Heart left ventricle (tissue), 14 donors: ENCODE measurements at regions not wholly inside any gene's neighbourhood (a gene's known extent, or its start where the extent isn't known, plus 50 kb on each side); places are given as distances from the start of the nearest gene placed in this dataset.

Experiments
- ATAC-seq, 4 donors: fragments of 200-7000 bp; cut with Tn5 transposase; one replicate each; pipeline ENCODE4 v1.9.1; 2020 to 2022; ENCODE audit warnings: moderate library complexity in 4 of 4, mild to moderate bottlenecking in 3 of 4, moderate number of reproducible peaks in 1 of 4
- DNase-seq, 5 donors: peaks; one replicate each; pipeline ENCODE4 v3.0.0-alpha.2; 2020
- H3K27ac ChIP-seq, 12 donors: fragments of 200-600 bp; sonication (generic) in 4 of 12; one replicate each; pipeline versions ENCODE4 v1.5.0 to v1.8.0; 2016 to 2022; ENCODE audit warnings: mild to moderate bottlenecking in 2 of 12
- H3K27me3 ChIP-seq, 9 donors: fragments of 200-600 bp; sonication (generic) in 2 of 9; one replicate each; pipeline versions ENCODE4 v1.5.1 to v1.8.0; 2016 to 2022; ENCODE audit warnings: mild to moderate bottlenecking in 3 of 9
- H3K36me3 ChIP-seq, 9 donors: fragments of 200-600 bp; sonication (generic) in 2 of 9; one replicate each; pipeline versions ENCODE4 v1.5.0 to v1.8.0; 2018 to 2022; ENCODE audit warnings: mild to moderate bottlenecking in 2 of 9
- H3K4me1 ChIP-seq, 12 donors: fragments of 200-600 bp; sonication (generic) in 4 of 12; one replicate each; pipeline versions ENCODE4 v1.5.0 to v1.8.0; 2016 to 2022; ENCODE audit warnings: mild to moderate bottlenecking in 3 of 12
- H3K4me3 ChIP-seq, 12 donors: fragments of 200-600 bp; sonication (generic) in 4 of 12; one replicate each; pipeline versions ENCODE4 v1.5.0 to v1.8.0; 2017 to 2022; ENCODE audit warnings: mild to moderate bottlenecking in 9 of 12, moderate library complexity in 4 of 12
- H3K9me3 ChIP-seq, 12 donors: fragments of 200-600 bp; sonication (generic) in 4 of 12; one replicate each; pipeline versions ENCODE4 v1.5.0 to v1.8.0; 2016 to 2022; ENCODE audit warnings: mild to moderate bottlenecking in 1 of 12
- CTCF ChIP-seq, 12 donors: fragments of 200-600 bp; sonication (generic) in 4 of 12; IDR thresholded peaks; one replicate each; pipeline versions ENCODE4 v1.5.0 to v1.8.0; 2018 to 2022; ENCODE audit warnings: antibody characterized with exemption in 12 of 12, mild to moderate bottlenecking in 5 of 12
- POLR2A ChIP-seq, 2 donors: fragments of 450-650 bp; IDR thresholded peaks; one replicate each; pipeline ENCODE4 v1.6.1; 2017; ENCODE audit warnings: antibody characterized with exemption in 2 of 2, mild to moderate bottlenecking in 2 of 2, moderate library complexity in 2 of 2
- intact Hi-C, 10 donors: fragments of 100-400 bp; cut with DNase I; formaldehyde crosslinking; loops; one replicate each; pipeline versions ENCODE4 v1.11.1 to v1.14.2; 2022
- donor health status: ischemic (EF 13 %, LVEDD 7.1; RV severe dilation, severe dysfunction).
- donor health status: DM: no; HTN: yes; CAD: no.
- donor health status: DM: no; HTN: no; CAD: no.
- donor health status: ischemic (EF 25% LVEDD 6.9; RV normal size, moderate dysfunction).
- donor health status: ischemic (EF 25% LVEDD 5.7; RV mildly dilated, moderate dysfunction).
- donor health status: DM: yes; HTN: yes; CAD: no.
- donor health status: ischemic (EF 35%, LVEDD 5.7; RV mildly dilated, moderate dysfunction).
- donor health status: nonischemic (EF 11% LVEDD 7.7; RV severe dilation, severe dysfunction).
- donor health status: DM: yes; HTN: yes; CAD: no.
- donor health status: PGD.
- donor health status: ischemic (EF 29% LVEDD 5.4; RV normal size, mild dysfunction).
- donor health status: nonischemic (EF 23%, LVEDD 6.1; RV moderate dilation, normal function).

- no peak for TF ChIP-seq POLR2A (IDR thresholded peaks at IDR 0.05)
- TF ChIP-seq CTCF (IDR thresholded peaks at IDR 0.05) = no peak
- DNase-seq = no peak
- H3K27me3 ChIP-seq = no peaks in the 10 kb centered on the region
- no peak overlapping the region for H3K4me3 ChIP-seq
- no peaks in the 10 kb centered on the region for H3K36me3 ChIP-seq
- no peaks in the 10 kb centered on the region for H3K4me1 ChIP-seq
- intact Hi-C loops = no loop called here
- ATAC-seq = no peak
- H3K9me3 ChIP-seq = peaks cover 0 to 24% (median 0%) of the 10 kb centered on the region in 12 donors
- H3K27ac ChIP-seq = no peak overlapping the region
These were observed 58.1 kb upstream of the MYT1L start for GRCh38 chr2:2389215-2389614.
